ENCODE measurements at regions not wholly inside any gene's neighbourhood (a gene's known extent, or its start where the extent isn't known, plus 50 kb on each side); places are given as distances from the start of the nearest gene placed in this dataset.
"Not testable (repeated sequence)": the region's sequence is repeated elsewhere in the genome, so short reads cannot be mapped to it uniquely, and the experiment has no call there.

- DNase-seq (ENCODE audit: low spot score), result no peak
Measured at GRCh38 chr4:33649471-33649870, 2594.8 kb downstream of the ARAP2 start.

GRCh38 chr4:33650036-33650435 lies 2594.3 kb downstream of the ARAP2 start:
- no peak for DNase-seq (ENCODE audit: low spot score)

- DNase-seq (ENCODE audit: low spot score), result no peak
Measured at GRCh38 chr4:33658971-33659370, 2585.3 kb downstream of the ARAP2 start.

GRCh38 chr4:33661636-33662035 lies 2582.7 kb downstream of the ARAP2 start:
- DNase-seq (ENCODE audit: low spot score), result no peak

GRCh38 chr4:33685939-33686338 lies 2558.4 kb downstream of the ARAP2 start:
- no peak for DNase-seq (ENCODE audit: low spot score)

- no peak for DNase-seq (ENCODE audit: low spot score)
Measured at GRCh38 chr4:33696041-33696440, 2548.3 kb downstream of the ARAP2 start.

- no peak for DNase-seq (ENCODE audit: low spot score)
Measured at GRCh38 chr4:33696586-33696985, 2547.7 kb downstream of the ARAP2 start.

GRCh38 chr4:33709247-33709646 lies 2535.1 kb downstream of the ARAP2 start:
- DNase-seq (ENCODE audit: low spot score), result no peak

- DNase-seq (ENCODE audit: low spot score), result no peak
Measured at GRCh38 chr4:33711826-33712225, 2532.5 kb downstream of the ARAP2 start.

- DNase-seq (ENCODE audit: low spot score), result no peak
Measured at GRCh38 chr4:33714971-33715370, 2529.3 kb downstream of the ARAP2 start.

GRCh38 chr4:33715841-33716395 lies 2528.4 kb downstream of the ARAP2 start:
- DNase-seq (ENCODE audit: low spot score), result peak; percentile 2

GRCh38 chr4:33722254-33722653 lies 2522.1 kb downstream of the ARAP2 start:
- DNase-seq (ENCODE audit: low spot score), result no peak

GRCh38 chr4:33722800-33723516 lies 2521.4 kb downstream of the ARAP2 start:
- DNase-seq (ENCODE audit: low spot score), result no peak

- DNase-seq (ENCODE audit: low spot score), result no peak
Measured at GRCh38 chr4:33724685-33725084, 2519.6 kb downstream of the ARAP2 start.

GRCh38 chr4:33725861-33726260 lies 2518.5 kb downstream of the ARAP2 start:
- DNase-seq (ENCODE audit: low spot score), result no peak

GRCh38 chr4:33737726-33738125 lies 2506.6 kb downstream of the ARAP2 start:
- DNase-seq (ENCODE audit: low spot score), result no peak

- DNase-seq (ENCODE audit: low spot score), result no peak
Measured at GRCh38 chr4:33739884-33740632, 2504.3 kb downstream of the ARAP2 start.

- DNase-seq (ENCODE audit: low spot score), result not testable (repeated sequence)
Measured at GRCh38 chr4:33740871-33741270, 2503.4 kb downstream of the ARAP2 start.

GRCh38 chr4:33746979-33747378 lies 2497.3 kb downstream of the ARAP2 start:
- DNase-seq (ENCODE audit: low spot score), result no peak

GRCh38 chr4:33751050-33751449 lies 2493.3 kb downstream of the ARAP2 start:
- no peak for DNase-seq (ENCODE audit: low spot score)

- no peak for DNase-seq (ENCODE audit: low spot score)
Measured at GRCh38 chr4:33772582-33772981, 2471.7 kb downstream of the ARAP2 start.

GRCh38 chr4:33780952-33781791 lies 2463.1 kb downstream of the ARAP2 start:
- no peak for DNase-seq (ENCODE audit: low spot score)
